Liver (tissue), 8 donors: ENCODE measurements at regions not wholly inside any gene's neighbourhood (a gene's known extent, or its start where the extent isn't known, plus 50 kb on each side); places are given as distances from the start of the nearest gene placed in this dataset.

Experiments used
- DNase-seq: peaks from one replicate; pipeline ENCODE4 v3.0.0-alpha.2; 2017; ENCODE audit warnings: low spot score
- H3K27ac ChIP-seq, 2 donors: one replicate each; pipeline ENCODE4 v1.7.0; 2013; ENCODE audit warnings: inconsistent platforms in 2 of 2, low read length in 2 of 2, control low read depth in 1 of 2, low read depth in 1 of 2, mild to moderate bottlenecking in 1 of 2
- H3K27me3 ChIP-seq, 4 donors: one replicate each; pipeline versions ENCODE4 v1.6.1 to v1.7.0; 2013; ENCODE audit warnings: low read length in 3 of 4, inconsistent platforms in 1 of 4, mild to moderate bottlenecking in 1 of 4, moderate library complexity in 1 of 4; ENCODE audit not compliant: control insufficient read depth in 4 of 4, insufficient read depth in 4 of 4
- H3K36me3 ChIP-seq, 4 donors: one replicate each; pipeline versions ENCODE4 v1.6.1 to v1.7.0; 2013; ENCODE audit warnings: low read length in 3 of 4, mild to moderate bottlenecking in 3 of 4, low read depth in 1 of 4, moderate library complexity in 1 of 4; ENCODE audit not compliant: control insufficient read depth in 4 of 4, insufficient read depth in 3 of 4
- H3K4me1 ChIP-seq, 4 donors: one replicate each; pipeline versions ENCODE4 v1.6.1 to v1.7.0; 2013; ENCODE audit warnings: low read length in 3 of 4, mild to moderate bottlenecking in 3 of 4, moderate library complexity in 1 of 4; ENCODE audit not compliant: control insufficient read depth in 4 of 4, insufficient read depth in 4 of 4
- H3K4me3 ChIP-seq, 3 donors: one replicate each; pipeline versions ENCODE4 v1.6.1 to v1.7.0; 2013; ENCODE audit warnings: low read length in 3 of 3, control low read depth in 1 of 3, low read depth in 1 of 3, mild to moderate bottlenecking in 1 of 3
- H3K9ac ChIP-seq, 2 donors: one replicate each; pipeline ENCODE4 v1.7.0; 2013; ENCODE audit warnings: low read length in 2 of 2, mild to moderate bottlenecking in 2 of 2, moderate library complexity in 2 of 2, control low read depth in 1 of 2, low read depth in 1 of 2
- H3K9me3 ChIP-seq, 4 donors: one replicate each; pipeline versions ENCODE4 v1.6.1 to v1.7.0; 2013; ENCODE audit warnings: low read length in 3 of 4; ENCODE audit not compliant: control insufficient read depth in 4 of 4
- ATF3 ChIP-seq: IDR thresholded peaks from 2 replicates; pipeline ENCODE4 v1.6.1; 2016; ENCODE audit warnings: antibody characterized with exemption
- EGR1 ChIP-seq, 2 donors: IDR thresholded peaks; 2 replicates each; pipeline ENCODE4 v1.6.1; 2016 to 2018; ENCODE audit warnings: antibody characterized with exemption in 2 of 2, low read depth in 2 of 2
- FOXA1 ChIP-seq: IDR thresholded peaks from 2 replicates; pipeline ENCODE4 v1.6.1; 2016; ENCODE audit warnings: antibody characterized with exemption
- GABPA ChIP-seq, 2 donors: IDR thresholded peaks in 1 of 2; conservative IDR thresholded peaks in 1 of 2; 2 replicates each; pipeline ENCODE4 v1.6.1; 2016; ENCODE audit warnings: antibody characterized with exemption in 2 of 2, mild to moderate bottlenecking in 1 of 2, moderate library complexity in 1 of 2
- HNF4G ChIP-seq: IDR thresholded peaks from 2 replicates; pipeline ENCODE4 v1.6.1; 2016; ENCODE audit warnings: antibody characterized with exemption
- JUND ChIP-seq, 2 donors: IDR thresholded peaks; 2 replicates each; pipeline ENCODE4 v1.6.1; 2016; ENCODE audit warnings: antibody characterized with exemption in 2 of 2
- MAX ChIP-seq: IDR thresholded peaks from 2 replicates; pipeline ENCODE4 v1.6.1; 2016; ENCODE audit warnings: antibody characterized with exemption
- NR2F2 ChIP-seq: IDR thresholded peaks from 2 replicates; pipeline ENCODE4 v1.6.1; 2016; ENCODE audit warnings: antibody characterized with exemption
- RAD21 ChIP-seq, 2 donors: IDR thresholded peaks; 2 replicates each; pipeline ENCODE4 v1.6.1; 2016; ENCODE audit warnings: antibody characterized with exemption in 2 of 2, mild to moderate bottlenecking in 2 of 2
- RXRA ChIP-seq, 2 donors: IDR thresholded peaks; 2 replicates each; pipeline ENCODE4 v1.6.1; 2017 to 2018; ENCODE audit warnings: antibody characterized with exemption in 2 of 2, mild to moderate bottlenecking in 1 of 2
- TAF1 ChIP-seq: conservative IDR thresholded peaks from 2 replicates; pipeline ENCODE4 v1.6.1; 2016; ENCODE audit warnings: antibody characterized with exemption, mild to moderate bottlenecking
- YY1 ChIP-seq: IDR thresholded peaks from 2 replicates; pipeline ENCODE4 v1.6.1; 2016; ENCODE audit warnings: antibody characterized with exemption, mild to moderate bottlenecking
- ZBTB33 ChIP-seq: IDR thresholded peaks from 2 replicates; pipeline ENCODE4 v1.6.1; 2016; ENCODE audit warnings: antibody characterized with exemption
- WGBS: extraction: QIAGEN DNeasy Blood & Tissue Kit; methylation state at CpG from one replicate; pipeline ENCODE4 v1.1.7; 2013; 5-methylcytosine and 5-hydroxymethylcytosine counted together
- TF ChIP-seq, protein P1 (sequence below): IDR thresholded peaks from 2 replicates; pipeline ENCODE4 v1.6.1; 2016; ENCODE audit warnings: antibody characterized with exemption, mild to moderate bottlenecking
- TF ChIP-seq, protein P2 (sequence below): fragments of 150-350 bp; IDR thresholded peaks from 2 replicates; pipeline ENCODE4 v1.5.1; 2017; ENCODE audit warnings: improper control_type of control experiment, low read depth, low read length; ENCODE audit not compliant: missing input control
- donor health status: healthy.
- donor health status: healthy.
- donor health status: healthy.
- donor health status: healthy.
- donor health status: healthy.

DNA sequence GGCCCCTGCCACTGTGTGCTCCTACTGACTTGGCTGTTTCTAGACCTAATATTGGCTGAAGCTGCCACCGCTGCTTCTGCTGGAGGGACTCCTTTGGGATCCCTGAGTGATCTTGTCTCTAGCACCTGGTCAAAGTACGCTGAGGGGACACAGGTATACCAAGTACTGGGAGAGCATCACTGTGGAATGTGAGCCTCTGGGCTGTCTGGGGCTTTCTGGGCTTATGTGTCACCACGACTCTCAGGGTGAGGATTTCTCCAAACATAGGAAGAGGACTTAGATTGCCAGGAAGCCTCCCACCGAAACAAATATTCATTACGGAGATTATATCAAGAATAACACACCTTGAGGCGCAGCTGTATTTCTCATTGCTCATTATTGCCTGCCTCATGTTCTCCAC lies 435.8 kb downstream of the HS3ST3B1 start:
- 79% methylated on average over 6 of the region's 6 CpGs for WGBS
- no peak for TF ChIP-seq YY1
- TF ChIP-seq NR2F2 = no peak
- no peak for TF ChIP-seq TAF1
- TF ChIP-seq EGR1 (IDR thresholded peaks at IDR 0.05; ENCODE audit: low read depth in 2 of 2) = no peak
- no peak for TF ChIP-seq FOXA1
- no peak for TF ChIP-seq ATF3
- TF ChIP-seq ZBTB33 = no peak
- Histone ChIP-seq H3K36me3 (no peaks in the 10 kb centered on the region), H3K9me3 (no peaks in the 10 kb centered on the region), H3K4me3 (no peak overlapping the region), H3K9ac (no peak overlapping the region), H3K27me3 (no peaks in the 10 kb centered on the region), H3K27ac (no peak overlapping the region), H3K4me1 (peaks cover 3 to 18% (median 7%) of the 10 kb centered on the region in 4 donors)
- no peak for DNase-seq

- WGBS = 76% methylated on average over 2 of the region's 2 CpGs
- Histone ChIP-seq H3K9ac (no peak overlapping the region), H3K4me3 (no peak overlapping the region), H3K4me1 (peaks cover 0 to 11% (median 4%) of the 10 kb centered on the region in 4 donors), H3K36me3 (no peaks in the 10 kb centered on the region), H3K27ac (no peak overlapping the region), H3K9me3 (no peaks in the 10 kb centered on the region), H3K27me3 (no peaks in the 10 kb centered on the region)
- TF ChIP-seq JUND (IDR thresholded peaks at IDR 0.05) = no peak
- no peak for TF ChIP-seq HNF4G
- no peak for TF ChIP-seq FOXA1
- no peak for TF ChIP-seq NR2F2
- TF ChIP-seq GABPA (IDR thresholded peaks at IDR 0.05 in 1 of 2, conservative IDR thresholded peaks at IDR 0.05 in 1 of 2) = no peak
- TF ChIP-seq, protein P1, sequence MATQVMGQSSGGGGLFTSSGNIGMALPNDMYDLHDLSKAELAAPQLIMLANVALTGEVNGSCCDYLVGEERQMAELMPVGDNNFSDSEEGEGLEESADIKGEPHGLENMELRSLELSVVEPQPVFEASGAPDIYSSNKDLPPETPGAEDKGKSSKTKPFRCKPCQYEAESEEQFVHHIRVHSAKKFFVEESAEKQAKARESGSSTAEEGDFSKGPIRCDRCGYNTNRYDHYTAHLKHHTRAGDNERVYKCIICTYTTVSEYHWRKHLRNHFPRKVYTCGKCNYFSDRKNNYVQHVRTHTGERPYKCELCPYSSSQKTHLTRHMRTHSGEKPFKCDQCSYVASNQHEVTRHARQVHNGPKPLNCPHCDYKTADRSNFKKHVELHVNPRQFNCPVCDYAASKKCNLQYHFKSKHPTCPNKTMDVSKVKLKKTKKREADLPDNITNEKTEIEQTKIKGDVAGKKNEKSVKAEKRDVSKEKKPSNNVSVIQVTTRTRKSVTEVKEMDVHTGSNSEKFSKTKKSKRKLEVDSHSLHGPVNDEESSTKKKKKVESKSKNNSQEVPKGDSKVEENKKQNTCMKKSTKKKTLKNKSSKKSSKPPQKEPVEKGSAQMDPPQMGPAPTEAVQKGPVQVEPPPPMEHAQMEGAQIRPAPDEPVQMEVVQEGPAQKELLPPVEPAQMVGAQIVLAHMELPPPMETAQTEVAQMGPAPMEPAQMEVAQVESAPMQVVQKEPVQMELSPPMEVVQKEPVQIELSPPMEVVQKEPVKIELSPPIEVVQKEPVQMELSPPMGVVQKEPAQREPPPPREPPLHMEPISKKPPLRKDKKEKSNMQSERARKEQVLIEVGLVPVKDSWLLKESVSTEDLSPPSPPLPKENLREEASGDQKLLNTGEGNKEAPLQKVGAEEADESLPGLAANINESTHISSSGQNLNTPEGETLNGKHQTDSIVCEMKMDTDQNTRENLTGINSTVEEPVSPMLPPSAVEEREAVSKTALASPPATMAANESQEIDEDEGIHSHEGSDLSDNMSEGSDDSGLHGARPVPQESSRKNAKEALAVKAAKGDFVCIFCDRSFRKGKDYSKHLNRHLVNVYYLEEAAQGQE = no peak
- TF ChIP-seq RAD21 (IDR thresholded peaks at IDR 0.05) = no peak
- TF ChIP-seq ATF3 = no peak
- TF ChIP-seq, protein P2, sequence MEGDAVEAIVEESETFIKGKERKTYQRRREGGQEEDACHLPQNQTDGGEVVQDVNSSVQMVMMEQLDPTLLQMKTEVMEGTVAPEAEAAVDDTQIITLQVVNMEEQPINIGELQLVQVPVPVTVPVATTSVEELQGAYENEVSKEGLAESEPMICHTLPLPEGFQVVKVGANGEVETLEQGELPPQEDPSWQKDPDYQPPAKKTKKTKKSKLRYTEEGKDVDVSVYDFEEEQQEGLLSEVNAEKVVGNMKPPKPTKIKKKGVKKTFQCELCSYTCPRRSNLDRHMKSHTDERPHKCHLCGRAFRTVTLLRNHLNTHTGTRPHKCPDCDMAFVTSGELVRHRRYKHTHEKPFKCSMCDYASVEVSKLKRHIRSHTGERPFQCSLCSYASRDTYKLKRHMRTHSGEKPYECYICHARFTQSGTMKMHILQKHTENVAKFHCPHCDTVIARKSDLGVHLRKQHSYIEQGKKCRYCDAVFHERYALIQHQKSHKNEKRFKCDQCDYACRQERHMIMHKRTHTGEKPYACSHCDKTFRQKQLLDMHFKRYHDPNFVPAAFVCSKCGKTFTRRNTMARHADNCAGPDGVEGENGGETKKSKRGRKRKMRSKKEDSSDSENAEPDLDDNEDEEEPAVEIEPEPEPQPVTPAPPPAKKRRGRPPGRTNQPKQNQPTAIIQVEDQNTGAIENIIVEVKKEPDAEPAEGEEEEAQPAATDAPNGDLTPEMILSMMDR = no peak
- TF ChIP-seq MAX = no peak
- no peak for TF ChIP-seq RXRA (IDR thresholded peaks at IDR 0.05)
- no peak for TF ChIP-seq TAF1
- DNase-seq = no peak
Observed at GRCh38 chr17:14733376-14733775, 432.5 kb downstream of the HS3ST3B1 start.
